Cardiac fibroblast (primary cell): ENCODE measurements at regions not wholly inside any gene's neighbourhood (a gene's known extent, or its start where the extent isn't known, plus 50 kb on each side); places are given as distances from the start of the nearest gene placed in this dataset.

ENCODE experiments used
- DNase-seq, 2 donors: peaks; one replicate each; pipeline versions ENCODE4 v3.0.0 to v3.0.0-alpha.2; 2010; ENCODE audit warnings: low read depth in 2 of 2
- H3K4me3 ChIP-seq, 2 donors: replicated peaks in 1 of 2; 1 replicate in 1 of 2; 2 replicates in 1 of 2; pipeline ENCODE4 v1.5.1; 2011; ENCODE audit warnings: low read depth in 2 of 2, low read length in 2 of 2, mild to moderate bottlenecking in 2 of 2, moderate library complexity in 1 of 2
- CTCF ChIP-seq: IDR thresholded peaks from one replicate; pipeline ENCODE4 v1.5.1; 2011; ENCODE audit warnings: low read depth, mild to moderate bottlenecking, low read length, inconsistent platforms

- H3K4me3 ChIP-seq, result no peak overlapping the region
- no peak for TF ChIP-seq CTCF
- no peak for DNase-seq
Observed at GRCh38 chr5:60403343-60404006, 296.5 kb downstream of the DEPDC1B start.

- DNase-seq, result no peak
- no peak for TF ChIP-seq CTCF
- H3K4me3 ChIP-seq, result no peak overlapping the region
Observed at GRCh38 chr5:60402161-60402785, 297.7 kb downstream of the DEPDC1B start.

GRCh38 chr5:60401526-60401925 is 298.4 kb downstream of the DEPDC1B start:
- TF ChIP-seq CTCF, result no peak
- H3K4me3 ChIP-seq, result no peak overlapping the region
- DNase-seq, result no peak

- no peak for DNase-seq
- no peak overlapping the region for H3K4me3 ChIP-seq
- no peak for TF ChIP-seq CTCF
Observed at GRCh38 chr5:60399507-60399906, 300.5 kb downstream of the DEPDC1B start.

GRCh38 chr5:60395712-60396329 is 304.1 kb downstream of the DEPDC1B start:
- TF ChIP-seq CTCF, result no peak
- H3K4me3 ChIP-seq, result no peak overlapping the region
- no peak for DNase-seq

- H3K4me3 ChIP-seq, result no peak overlapping the region
- no peak for TF ChIP-seq CTCF
- no peak for DNase-seq
Observed at GRCh38 chr5:60387051-60387440, 312.9 kb downstream of the DEPDC1B start.
